Adipocyte (in vitro differentiated cells): ENCODE measurements at regions not wholly inside any gene's neighbourhood (a gene's known extent, or its start where the extent isn't known, plus 50 kb on each side); places are given as distances from the start of the nearest gene placed in this dataset.

ENCODE experiments used
- DNase-seq: peaks from one replicate; pipeline ENCODE4 v3.0.0-alpha.2; 2015; ENCODE audit warnings: low read depth
- H3K27me3 ChIP-seq: replicated peaks from 2 replicates; pipeline ENCODE4 v1.7.0; 2013; ENCODE audit warnings: mild to moderate bottlenecking, low read length, moderate library complexity; ENCODE audit not compliant: control insufficient read depth, insufficient read depth
- H3K36me3 ChIP-seq: 2 replicates; pipeline ENCODE4 v1.7.0; 2013; ENCODE audit warnings: low read length, mild to moderate bottlenecking, moderate library complexity; ENCODE audit not compliant: control insufficient read depth, insufficient read depth, severe bottlenecking
- H3K4me1 ChIP-seq: 2 replicates; pipeline ENCODE4 v1.7.0; 2013; ENCODE audit warnings: mild to moderate bottlenecking, low read length, moderate library complexity; ENCODE audit not compliant: control insufficient read depth, insufficient read depth
- H3K4me3 ChIP-seq: 2 replicates; pipeline ENCODE4 v1.7.0; 2013; ENCODE audit warnings: mild to moderate bottlenecking, low read length, moderate library complexity
- H3K9ac ChIP-seq: 2 replicates; pipeline ENCODE4 v1.7.0; 2013; ENCODE audit warnings: mild to moderate bottlenecking, low read length, moderate library complexity
- H3K9me3 ChIP-seq: 2 replicates; pipeline ENCODE4 v1.7.0; 2013; ENCODE audit warnings: mild to moderate bottlenecking, low read length, moderate library complexity; ENCODE audit not compliant: control insufficient read depth

DNA sequence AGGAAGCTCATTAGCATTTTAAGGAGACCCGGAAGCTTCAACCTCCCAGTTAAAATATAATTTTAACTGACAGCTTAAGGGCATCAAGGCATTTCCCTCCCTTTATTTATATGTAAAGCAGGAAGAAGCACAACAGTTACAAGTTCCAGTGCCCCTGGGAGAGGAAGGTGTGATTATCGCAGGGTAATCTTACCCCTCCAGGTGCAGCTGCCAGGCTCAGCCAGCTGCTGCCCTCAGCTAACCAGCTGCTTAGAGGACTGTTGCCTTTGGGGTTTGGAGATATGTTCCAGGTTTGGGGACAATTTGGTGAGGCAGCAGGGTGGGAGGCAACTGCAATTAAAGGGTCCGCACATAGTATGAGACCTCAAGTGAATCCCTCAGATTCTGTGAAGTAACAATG is 55.3 kb upstream of the SETBP1 start:
- Histone ChIP-seq H3K4me3 (no peak overlapping the region), H3K9ac (no peak overlapping the region), H3K27me3 (no peaks in the 10 kb centered on the region), H3K36me3 (no peaks in the 10 kb centered on the region), H3K9me3 (no peaks in the 10 kb centered on the region), H3K4me1 (peaks cover 10% of the 10 kb centered on the region)
- no peak for DNase-seq

- Histone ChIP-seq H3K9ac (no peak overlapping the region), H3K9me3 (no peaks in the 10 kb centered on the region), H3K27me3 (no peaks in the 10 kb centered on the region), H3K36me3 (no peaks in the 10 kb centered on the region), H3K4me3 (no peak overlapping the region), H3K4me1 (peaks cover 10% of the 10 kb centered on the region)
- no peak for DNase-seq
These were observed 54.5 kb upstream of the SETBP1 start for GRCh38 chr18:44626236-44626635.

DNA sequence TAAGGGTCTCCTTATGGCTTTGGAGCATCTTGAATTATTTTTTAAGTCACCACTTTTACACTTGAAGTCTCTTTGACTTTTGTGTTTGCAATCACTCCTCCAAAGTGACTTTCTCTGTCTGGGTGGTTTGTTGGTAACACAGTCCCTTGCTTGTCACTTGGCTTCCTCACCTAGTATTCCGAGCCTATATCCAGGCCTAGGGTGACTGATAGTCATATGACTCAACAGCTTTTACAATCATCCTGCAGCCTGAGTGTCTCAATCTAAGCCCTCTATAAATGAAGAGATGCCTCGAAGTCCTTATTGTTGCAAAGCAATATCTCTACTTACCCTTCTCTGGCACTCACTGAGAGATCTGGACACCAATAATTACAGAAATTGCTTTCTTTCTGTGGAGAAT is 53.9 kb upstream of the SETBP1 start:
- H3K4me1 ChIP-seq, result peaks cover 10% of the 10 kb centered on the region
- H3K4me3 ChIP-seq, result no peak overlapping the region
- no peak for DNase-seq
- no peaks in the 10 kb centered on the region for H3K9me3 ChIP-seq
- no peaks in the 10 kb centered on the region for H3K36me3 ChIP-seq
- no peaks in the 10 kb centered on the region for H3K27me3 ChIP-seq
- no peak overlapping the region for H3K9ac ChIP-seq

GRCh38 chr18:44627280-44627679 is 53.4 kb upstream of the SETBP1 start:
- no peak overlapping the region for H3K9ac ChIP-seq
- peak; percentile 52 for DNase-seq
- no peaks in the 10 kb centered on the region for H3K36me3 ChIP-seq
- no peaks in the 10 kb centered on the region for H3K27me3 ChIP-seq
- peaks cover 10% of the 10 kb centered on the region for H3K4me1 ChIP-seq
- H3K9me3 ChIP-seq, result no peaks in the 10 kb centered on the region
- H3K4me3 ChIP-seq, result no peak overlapping the region

DNA sequence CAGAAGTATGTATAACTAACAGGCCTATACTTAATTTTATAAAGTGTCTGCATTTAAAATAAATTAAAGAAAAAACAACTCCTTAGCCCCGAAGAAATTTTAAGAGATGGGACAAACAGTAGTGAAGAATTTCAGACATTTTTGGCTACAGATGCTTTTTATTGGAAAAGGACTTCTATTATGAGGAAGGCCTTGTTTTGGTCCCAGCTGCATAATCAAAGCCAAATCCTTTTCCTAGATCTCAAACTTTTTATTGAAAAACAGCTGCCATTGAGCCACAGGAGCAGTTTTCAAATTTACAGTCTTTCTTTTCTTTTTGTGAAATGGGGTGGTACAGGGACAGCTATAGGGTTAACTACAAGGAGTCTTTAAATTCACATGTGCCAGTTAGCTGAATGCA is 51.3 kb upstream of the SETBP1 start:
- Histone ChIP-seq H3K4me1 (peaks cover 10% of the 10 kb centered on the region), H3K4me3 (no peak overlapping the region), H3K9ac (no peak overlapping the region), H3K27me3 (no peaks in the 10 kb centered on the region), H3K36me3 (no peaks in the 10 kb centered on the region), H3K9me3 (no peaks in the 10 kb centered on the region)
- no peak for DNase-seq

DNA sequence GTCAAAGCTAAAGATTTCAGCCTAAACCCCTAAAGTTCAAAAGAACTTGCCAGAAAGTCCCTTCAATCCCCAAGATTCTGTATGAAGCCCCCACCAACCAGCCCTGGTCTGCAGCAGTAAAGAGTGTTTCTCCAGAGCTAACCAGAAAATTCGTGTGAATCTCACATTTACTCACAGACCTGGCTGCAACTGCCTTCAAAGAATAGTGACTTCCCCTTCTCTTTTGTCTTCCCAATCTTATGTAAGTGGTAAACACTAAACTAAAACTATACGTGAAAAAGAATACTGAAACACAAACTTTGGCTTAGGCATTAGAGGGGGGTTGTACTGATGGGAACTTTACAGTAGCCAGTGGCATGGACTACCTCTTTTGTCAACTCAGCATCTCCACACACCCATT is 50.6 kb upstream of the SETBP1 start:
- Histone ChIP-seq H3K27me3 (no peaks in the 10 kb centered on the region), H3K4me3 (no peak overlapping the region), H3K36me3 (no peaks in the 10 kb centered on the region), H3K9ac (no peak overlapping the region), H3K4me1 (peaks cover 10% of the 10 kb centered on the region), H3K9me3 (no peaks in the 10 kb centered on the region)
- DNase-seq, result no peak
